Immature natural killer cell (primary cell): ENCODE measurements at regions not wholly inside any gene's neighbourhood (a gene's known extent, or its start where the extent isn't known, plus 50 kb on each side); places are given as distances from the start of the nearest gene placed in this dataset.
"Not testable (repeated sequence)": the region's sequence is repeated elsewhere in the genome, so short reads cannot be mapped to it uniquely, and the experiment has no call there.

Source experiments
- DNase-seq, 3 donors: peaks; one replicate each; pipeline ENCODE4 v3.0.0; 2022; ENCODE audit warnings: mixed read lengths in 1 of 3
- H3K27ac Mint-ChIP-seq, 6 donors: one replicate each; pipeline ENCODE4 v1.8.0; 2020; ENCODE audit warnings: mixed read lengths in 6 of 6, mild to moderate bottlenecking in 5 of 6, inconsistent platforms in 4 of 6, moderate library complexity in 3 of 6
- H3K27me3 Mint-ChIP-seq, 3 donors: one replicate each; pipeline ENCODE4 v1.8.0; 2020 to 2021; ENCODE audit warnings: low read depth in 3 of 3, mild to moderate bottlenecking in 3 of 3, mixed read lengths in 3 of 3, moderate library complexity in 3 of 3, inconsistent platforms in 1 of 3
- H3K36me3 Mint-ChIP-seq, 3 donors: one replicate each; pipeline ENCODE4 v1.8.0; 2020; ENCODE audit warnings: mixed read lengths in 3 of 3, inconsistent platforms in 2 of 3, mild to moderate bottlenecking in 2 of 3
- H3K4me1 Mint-ChIP-seq, 2 donors: one replicate each; pipeline ENCODE4 v1.8.0; 2020; ENCODE audit warnings: inconsistent platforms in 2 of 2, mild to moderate bottlenecking in 2 of 2, mixed read lengths in 2 of 2, moderate library complexity in 1 of 2
- H3K4me3 Mint-ChIP-seq, 5 donors: one replicate each; pipeline ENCODE4 v1.8.0; 2020; ENCODE audit warnings: mild to moderate bottlenecking in 5 of 5, mixed read lengths in 5 of 5, inconsistent platforms in 3 of 5, moderate library complexity in 3 of 5
- H3K9me3 Mint-ChIP-seq, 6 donors: one replicate each; pipeline ENCODE4 v1.8.0; 2020; ENCODE audit warnings: mild to moderate bottlenecking in 6 of 6, mixed read lengths in 6 of 6, inconsistent platforms in 4 of 6, moderate library complexity in 3 of 6

DNA sequence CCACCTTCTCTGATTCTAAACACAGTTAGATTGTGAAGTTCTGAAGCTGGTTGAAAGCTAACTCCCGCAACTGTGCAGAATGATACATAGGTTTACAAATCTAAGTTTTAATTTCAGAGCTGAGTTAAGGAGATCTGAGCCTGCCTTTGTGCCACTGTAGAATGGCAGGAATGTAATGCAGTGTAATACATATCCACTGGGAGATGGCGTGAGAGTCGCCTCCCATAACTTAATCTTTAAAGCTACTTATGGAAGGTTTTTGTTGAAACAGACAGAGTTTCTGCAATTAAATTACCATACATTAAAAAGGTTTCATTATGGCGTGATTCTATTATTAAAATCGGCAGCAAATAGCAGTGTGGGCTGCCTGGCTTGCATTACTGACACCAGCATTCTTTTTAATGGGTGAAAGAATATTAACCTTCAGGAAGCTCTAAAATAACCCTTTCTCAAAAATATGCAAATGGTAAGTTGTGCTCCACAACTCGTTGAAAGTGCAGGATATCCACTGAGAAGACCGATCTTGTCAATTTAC is 257.4 kb downstream of the OLFM4 start:
- no peak for DNase-seq
- no peaks in the 10 kb centered on the region for H3K36me3 Mint-ChIP-seq
- no peak overlapping the region for H3K4me3 Mint-ChIP-seq
- H3K9me3 Mint-ChIP-seq, result peaks cover 0 to 6% (median 3%) of the 10 kb centered on the region in 6 donors
- no peak overlapping the region for H3K27ac Mint-ChIP-seq
- H3K4me1 Mint-ChIP-seq, result no peaks in the 10 kb centered on the region
- H3K27me3 Mint-ChIP-seq, result no peaks in the 10 kb centered on the region

DNA sequence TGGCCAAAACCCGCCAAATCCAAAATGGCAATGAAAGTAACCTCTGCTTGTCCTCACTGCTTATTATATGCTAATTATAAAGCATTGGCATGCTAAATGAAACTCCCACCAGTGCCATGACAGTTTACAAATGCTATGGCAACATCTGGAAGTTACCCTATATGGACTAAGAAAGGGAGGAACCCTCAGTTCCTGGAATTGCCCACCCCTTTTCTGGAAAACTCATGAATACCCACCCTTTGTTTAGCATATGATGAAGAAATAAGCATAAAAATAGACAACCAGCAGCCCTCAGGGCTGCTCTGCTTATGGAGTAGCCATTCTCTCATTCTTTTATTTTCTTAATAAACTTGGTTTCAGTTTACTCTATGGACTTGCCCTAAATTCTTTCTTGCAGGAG is 269.8 kb downstream of the OLFM4 start:
- Mint-ChIP-seq H3K4me3 (no peak overlapping the region), H3K27me3 (no peaks in the 10 kb centered on the region), H3K4me1 (no peaks in the 10 kb centered on the region), H3K9me3 (peaks cover 0 to 9% (median under 1%) of the 10 kb centered on the region in 6 donors), H3K27ac (no peak overlapping the region), H3K36me3 (no peaks in the 10 kb centered on the region)
- no peak for DNase-seq

DNA sequence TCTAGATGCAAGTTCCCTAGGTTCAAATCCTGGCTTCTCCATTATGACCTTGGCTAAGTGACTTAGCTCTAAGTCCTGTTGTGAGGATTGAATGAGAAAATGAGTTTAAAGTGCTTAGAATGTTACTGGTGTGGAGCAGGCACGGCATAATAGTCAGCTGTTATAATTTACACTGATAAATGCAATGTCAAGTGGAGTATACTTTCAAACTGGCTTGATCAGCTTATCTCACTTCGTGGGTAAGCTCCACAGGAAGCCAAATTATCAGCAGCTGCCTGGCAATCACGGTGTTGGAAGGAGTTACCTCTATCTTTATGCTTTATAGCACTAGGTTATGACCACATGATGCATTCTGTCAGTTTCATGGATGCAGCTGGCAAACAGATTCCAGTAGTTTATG is 272.8 kb downstream of the OLFM4 start:
- Mint-ChIP-seq H3K4me3 (no peak overlapping the region), H3K27ac (no peak overlapping the region), H3K9me3 (peaks cover 0 to 11% (median 2%) of the 10 kb centered on the region in 6 donors), H3K36me3 (no peaks in the 10 kb centered on the region), H3K27me3 (no peaks in the 10 kb centered on the region), H3K4me1 (no peaks in the 10 kb centered on the region)
- DNase-seq, result no peak

DNA sequence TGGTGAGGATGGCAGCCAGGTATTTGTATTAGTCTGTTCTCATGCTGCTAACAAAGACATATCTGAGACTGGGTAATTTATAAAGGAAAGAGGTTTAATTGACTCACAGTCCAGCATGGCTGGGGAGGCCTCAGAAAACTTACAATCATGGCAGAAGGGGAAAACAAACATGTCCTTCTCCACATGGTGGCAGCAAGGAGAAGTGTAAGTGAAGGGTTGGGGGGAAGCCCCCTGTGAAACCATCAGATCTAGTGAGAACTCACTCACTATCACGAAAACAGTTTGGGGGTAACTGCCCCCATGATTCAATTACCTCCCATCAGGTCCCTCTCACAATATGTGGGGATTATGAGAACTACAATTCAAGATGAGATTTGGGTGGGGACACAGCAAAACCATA is 276.8 kb downstream of the OLFM4 start:
- H3K4me3 Mint-ChIP-seq, H3K4me1 Mint-ChIP-seq: not testable (repeated sequence)

DNA sequence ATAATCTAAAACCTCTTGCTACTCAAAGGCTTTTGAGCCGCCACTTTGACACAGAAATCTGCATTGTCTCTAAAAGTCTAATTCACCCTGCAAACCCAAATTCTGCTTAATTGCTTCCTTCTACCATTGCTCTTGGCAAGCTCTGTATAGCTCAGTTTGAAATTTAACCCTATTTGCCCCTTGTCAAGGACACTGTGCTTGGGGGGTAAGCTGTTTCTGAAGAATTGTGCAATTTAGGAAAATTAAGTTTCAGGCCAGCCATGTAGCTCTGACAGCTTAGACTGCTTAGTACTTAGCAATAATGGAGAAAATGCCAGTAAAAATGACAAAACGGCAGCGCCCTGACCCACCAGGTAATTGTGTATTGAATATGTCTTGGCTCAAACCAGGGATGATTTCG is 282.2 kb downstream of the OLFM4 start:
- Mint-ChIP-seq H3K27me3 (peaks cover 0 to 2% (median 0%) of the 10 kb centered on the region in 3 donors), H3K27ac (no peak overlapping the region), H3K4me3 (no peak overlapping the region), H3K36me3 (no peaks in the 10 kb centered on the region), H3K4me1 (no peaks in the 10 kb centered on the region), H3K9me3 (peaks cover 0 to 18% (median 6%) of the 10 kb centered on the region in 6 donors)
- no peak for DNase-seq

More for the DNA sequence above, 276.8 kb downstream of the OLFM4 start:
- peaks cover 0 to 26% (median 6%) of the 10 kb centered on the region in 6 donors for H3K9me3 Mint-ChIP-seq
- not testable (repeated sequence) for H3K27ac Mint-ChIP-seq, H3K36me3 Mint-ChIP-seq, H3K27me3 Mint-ChIP-seq, DNase-seq

DNA sequence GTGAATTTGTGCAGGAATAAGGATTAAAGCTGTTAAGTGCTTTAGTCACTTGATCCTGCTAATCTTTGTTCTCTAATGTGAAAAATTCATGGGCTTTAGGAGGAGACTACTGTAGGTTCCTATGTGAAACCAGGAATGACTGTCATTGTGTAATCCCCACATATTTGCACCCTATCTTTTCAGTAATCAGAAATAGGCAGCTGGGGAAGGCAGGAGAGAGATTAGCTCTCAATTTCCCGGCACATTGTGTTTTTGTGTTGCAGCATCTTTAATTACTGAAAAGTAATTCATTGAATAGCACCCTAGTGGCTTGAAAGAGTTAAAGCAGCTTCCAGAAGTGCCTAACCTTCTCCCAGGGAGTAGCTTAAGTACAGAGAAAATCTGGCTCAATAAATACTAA is 282.9 kb downstream of the OLFM4 start:
- Mint-ChIP-seq H3K27ac (no peak overlapping the region), H3K4me3 (no peak overlapping the region), H3K36me3 (no peaks in the 10 kb centered on the region), H3K9me3 (peaks cover 0 to 17% (median 5%) of the 10 kb centered on the region in 6 donors), H3K27me3 (peaks cover 0 to 2% (median 0%) of the 10 kb centered on the region in 3 donors), H3K4me1 (no peaks in the 10 kb centered on the region)
- no peak for DNase-seq

DNA sequence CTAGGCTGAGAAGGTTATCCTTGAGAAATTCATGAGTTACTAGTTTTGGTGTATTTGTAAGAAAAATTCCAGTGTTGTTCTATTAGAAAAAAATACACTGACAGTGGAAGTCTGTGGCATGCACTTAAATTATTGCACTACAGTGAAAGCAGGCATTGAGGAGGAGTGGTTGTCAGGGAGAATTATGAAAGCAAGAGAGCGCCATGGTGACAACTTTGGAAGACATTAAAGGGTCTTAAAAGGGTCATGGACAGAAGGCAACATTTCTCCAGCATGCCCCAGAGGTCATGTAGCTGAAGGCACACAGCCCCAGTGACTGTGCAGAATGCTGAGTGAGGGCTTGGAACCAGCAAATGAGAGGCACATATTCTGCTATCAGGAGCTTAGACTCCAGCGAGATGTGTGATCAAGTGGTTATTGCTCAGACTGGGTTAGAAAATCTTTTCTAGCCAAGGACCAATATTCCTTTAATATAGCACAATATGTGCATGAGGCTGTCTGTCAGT is 292.7 kb downstream of the OLFM4 start:
- Mint-ChIP-seq H3K36me3 (no peaks in the 10 kb centered on the region), H3K27me3 (peaks cover 0 to 3% (median 2%) of the 10 kb centered on the region in 3 donors), H3K4me3 (no peak overlapping the region), H3K9me3 (peaks cover 0 to 14% (median 3%) of the 10 kb centered on the region in 6 donors), H3K27ac (no peak overlapping the region), H3K4me1 (no peaks in the 10 kb centered on the region)
- DNase-seq, result no peak

DNA sequence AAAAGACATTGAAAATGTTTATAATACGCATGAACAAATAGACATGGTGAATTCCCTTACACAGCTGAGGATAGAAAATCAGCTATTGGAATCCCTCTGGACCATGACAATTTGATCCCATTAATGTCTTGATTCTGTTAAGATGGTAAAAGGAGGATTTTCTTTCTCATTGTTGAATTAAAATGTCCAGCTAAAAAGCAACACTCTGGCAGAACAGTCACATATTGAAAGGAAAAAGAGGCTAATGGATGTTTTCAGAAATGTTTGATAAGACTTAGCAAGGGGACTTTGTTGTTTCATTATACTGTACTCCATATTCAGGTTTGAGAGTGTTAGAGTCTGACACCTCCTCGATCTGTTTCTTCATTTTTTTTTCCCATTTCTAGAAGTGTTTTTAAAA is 296.0 kb downstream of the OLFM4 start:
- H3K36me3 Mint-ChIP-seq, result no peaks in the 10 kb centered on the region

DNA sequence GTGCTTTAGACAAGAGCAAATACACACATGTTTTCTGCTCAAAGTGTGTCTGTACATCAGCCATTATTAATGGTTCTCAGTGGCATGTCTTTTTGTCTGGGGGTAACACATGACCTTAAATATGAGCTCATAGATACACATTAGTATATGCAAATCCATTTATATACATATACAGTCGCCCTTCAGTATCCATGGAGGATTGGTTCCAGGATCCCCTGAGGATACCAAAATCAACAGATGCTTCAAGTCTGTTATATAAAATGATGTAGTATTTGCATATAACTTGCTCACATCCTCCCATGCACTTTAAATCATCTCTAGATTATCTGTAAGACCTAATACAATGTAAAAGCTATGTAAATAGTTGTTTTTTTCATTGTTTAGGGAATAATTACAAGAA is 298.1 kb downstream of the OLFM4 start:
- H3K4me3 Mint-ChIP-seq, result no peak overlapping the region
- no peak for DNase-seq
- H3K27me3 Mint-ChIP-seq, result peaks cover 0 to 4% (median 0%) of the 10 kb centered on the region in 3 donors
- H3K36me3 Mint-ChIP-seq, result no peaks in the 10 kb centered on the region
- H3K27ac Mint-ChIP-seq, result no peak overlapping the region
- no peaks in the 10 kb centered on the region for H3K4me1 Mint-ChIP-seq
- H3K9me3 Mint-ChIP-seq, result peaks cover 0 to 8% (median 1%) of the 10 kb centered on the region in 6 donors

More for the DNA sequence above, 296.0 kb downstream of the OLFM4 start:
- H3K4me3 Mint-ChIP-seq, result no peak overlapping the region
- no peaks in the 10 kb centered on the region for H3K4me1 Mint-ChIP-seq
- H3K27ac Mint-ChIP-seq, result no peak overlapping the region
- DNase-seq, result no peak
- H3K27me3 Mint-ChIP-seq, result peaks cover 0 to 4% (median 0%) of the 10 kb centered on the region in 3 donors
- peaks cover 0 to 6% (median 4%) of the 10 kb centered on the region in 6 donors for H3K9me3 Mint-ChIP-seq

DNA sequence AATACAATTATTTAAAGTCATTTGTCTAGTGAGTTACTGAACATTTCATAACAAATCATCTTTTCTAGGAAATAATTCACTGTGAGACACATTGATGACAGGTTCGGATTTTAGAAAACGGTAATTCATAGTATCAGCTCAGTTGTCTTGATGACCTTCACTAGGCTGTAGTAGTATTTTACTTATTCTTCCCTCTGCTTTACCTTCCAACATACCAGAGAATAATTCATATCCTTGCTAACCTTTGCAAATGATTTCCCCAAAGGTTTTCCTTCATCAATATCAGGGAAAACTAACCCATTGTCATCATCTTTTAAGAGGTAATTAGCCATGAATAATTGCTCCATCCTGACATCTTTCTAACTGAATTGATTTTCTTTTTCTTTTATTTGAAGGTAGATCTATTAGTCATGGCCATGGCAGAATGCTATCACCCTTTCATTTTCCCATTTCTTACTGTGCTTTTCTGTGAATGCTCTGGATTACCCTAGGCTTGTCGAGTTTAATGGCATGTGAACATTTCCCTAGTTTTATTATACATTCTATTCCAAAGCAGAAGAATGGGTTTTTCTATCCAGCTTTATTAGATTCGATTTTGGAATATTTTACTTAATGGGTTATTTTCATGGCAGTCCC is 299.2 kb downstream of the OLFM4 start:
- peaks cover 0 to 1% (median 0%) of the 10 kb centered on the region in 3 donors for H3K27me3 Mint-ChIP-seq
- no peak overlapping the region for H3K4me3 Mint-ChIP-seq
- no peaks in the 10 kb centered on the region for H3K36me3 Mint-ChIP-seq
- DNase-seq, result no peak
- peaks cover 0 to 11% (median 1%) of the 10 kb centered on the region in 6 donors for H3K9me3 Mint-ChIP-seq
- H3K4me1 Mint-ChIP-seq, result no peaks in the 10 kb centered on the region
- H3K27ac Mint-ChIP-seq, result no peak overlapping the region

DNA sequence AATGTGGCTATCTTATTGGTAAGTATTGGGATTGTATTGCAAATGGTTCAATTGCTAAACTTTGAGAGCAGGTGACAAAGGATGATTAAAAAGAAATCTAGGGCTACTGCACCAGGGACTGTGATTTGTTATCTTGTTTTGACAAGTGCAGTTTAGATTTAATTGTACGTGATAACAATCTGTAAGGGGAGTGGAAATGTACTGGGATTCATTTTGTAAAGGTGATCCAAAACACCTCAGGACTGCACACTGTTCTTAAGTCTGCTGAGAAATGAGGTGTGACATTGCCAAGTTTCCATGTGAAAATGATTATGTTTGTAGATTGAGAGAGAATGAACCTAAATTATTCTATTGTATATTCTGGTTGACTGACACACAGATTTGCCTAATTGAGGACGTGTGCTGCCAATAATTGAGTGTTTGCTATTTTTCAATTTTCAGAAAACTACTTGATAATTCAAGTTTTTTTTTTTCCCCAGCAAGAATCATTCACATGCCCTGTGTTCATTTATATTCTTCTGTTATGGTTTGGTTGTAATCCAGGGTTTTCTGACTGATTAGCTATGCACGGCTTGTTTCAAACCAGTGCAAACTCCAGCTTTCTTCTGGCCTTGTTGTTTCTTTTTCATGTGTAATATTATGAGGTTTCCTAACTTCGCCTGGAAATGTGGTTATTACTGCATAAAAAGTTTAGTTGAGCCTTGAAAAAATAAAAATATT is 308.0 kb downstream of the OLFM4 start:
- no peak for DNase-seq
- Mint-ChIP-seq H3K9me3 (peaks cover 0 to 12% (median 4%) of the 10 kb centered on the region in 6 donors), H3K36me3 (no peaks in the 10 kb centered on the region), H3K4me3 (no peak overlapping the region), H3K27ac (no peak overlapping the region), H3K27me3 (peaks cover 0 to 3% (median 1%) of the 10 kb centered on the region in 3 donors), H3K4me1 (no peaks in the 10 kb centered on the region)

DNA sequence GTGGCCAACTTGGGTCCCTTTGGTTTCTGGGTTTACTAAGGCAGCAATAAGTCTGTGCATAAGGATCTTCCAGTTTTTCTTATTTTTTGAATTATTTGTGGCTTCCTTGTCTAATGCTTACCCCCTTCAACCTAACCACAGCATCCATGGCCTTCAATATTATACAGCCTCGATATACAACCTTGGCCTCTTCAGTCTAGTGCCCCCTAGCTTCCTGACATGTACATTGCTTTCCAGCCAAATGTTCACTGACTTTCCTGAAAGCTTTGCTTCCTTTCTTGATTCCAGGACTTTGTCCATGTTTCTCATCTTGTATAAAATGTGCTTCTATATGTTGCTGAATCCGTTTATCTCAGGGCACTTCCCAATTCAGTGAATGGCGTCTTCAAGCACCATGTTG is 310.1 kb downstream of the OLFM4 start:
- H3K27me3 Mint-ChIP-seq, result peaks cover 0 to 4% (median 3%) of the 10 kb centered on the region in 3 donors
- no peak for DNase-seq
- no peak overlapping the region for H3K27ac Mint-ChIP-seq
- no peaks in the 10 kb centered on the region for H3K4me1 Mint-ChIP-seq
- H3K36me3 Mint-ChIP-seq, result no peaks in the 10 kb centered on the region
- no peak overlapping the region for H3K4me3 Mint-ChIP-seq
- peaks cover 3 to 12% (median 4%) of the 10 kb centered on the region in 6 donors for H3K9me3 Mint-ChIP-seq

DNA sequence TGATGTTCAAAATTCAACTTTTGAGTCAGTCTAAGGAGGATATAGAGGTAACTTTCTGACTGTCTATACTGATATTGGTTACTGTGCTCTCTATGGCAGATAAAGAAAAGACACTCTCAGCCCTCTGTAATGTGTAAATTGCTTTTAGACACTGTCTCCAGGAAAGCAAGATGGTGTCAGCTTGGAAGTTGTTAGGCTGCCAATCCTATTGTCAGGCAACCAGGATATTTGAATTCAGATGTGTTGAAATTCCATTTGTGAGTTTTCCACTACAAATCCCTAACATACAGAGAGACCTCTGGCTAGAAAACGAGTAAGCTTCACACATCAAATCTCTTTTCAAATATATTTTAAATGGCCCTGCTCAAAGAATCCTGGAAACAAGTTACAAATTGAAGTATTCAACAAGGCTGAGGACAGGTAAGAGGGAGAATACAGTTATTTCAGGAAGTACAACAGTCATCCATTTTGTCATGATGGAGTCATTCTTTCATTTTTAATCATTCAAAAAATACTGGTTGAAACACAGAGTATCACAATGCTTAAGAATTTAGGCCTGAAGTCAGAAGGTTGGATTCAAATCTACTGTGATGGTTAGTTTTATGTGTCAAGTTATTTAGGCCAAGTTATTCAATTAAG is 312.0 kb downstream of the OLFM4 start:
- peaks cover 3 to 12% (median 4%) of the 10 kb centered on the region in 6 donors for H3K9me3 Mint-ChIP-seq
- H3K27ac Mint-ChIP-seq, result no peak overlapping the region
- no peak overlapping the region for H3K4me3 Mint-ChIP-seq
- no peaks in the 10 kb centered on the region for H3K36me3 Mint-ChIP-seq
- peaks cover 0 to 3% (median 2%) of the 10 kb centered on the region in 3 donors for H3K27me3 Mint-ChIP-seq
- DNase-seq, result no peak
- H3K4me1 Mint-ChIP-seq, result no peaks in the 10 kb centered on the region

DNA sequence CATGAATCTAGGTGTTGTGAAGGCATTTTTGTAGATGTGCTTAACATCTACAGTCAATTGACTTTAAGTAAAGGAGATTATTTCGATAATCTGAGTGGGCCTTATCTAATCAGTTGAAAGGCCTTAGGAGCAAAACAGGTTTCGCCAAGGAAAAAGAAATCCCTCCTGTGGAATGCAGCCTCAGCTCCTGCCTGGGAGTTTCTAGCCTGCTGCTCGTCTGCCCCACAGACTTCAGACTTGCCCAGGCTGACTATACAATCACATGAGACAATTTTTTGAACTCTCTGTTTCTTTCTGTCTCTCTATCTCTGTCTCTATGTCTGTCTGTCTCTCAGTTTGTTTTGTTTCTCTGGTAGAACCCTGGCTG is 312.5 kb downstream of the OLFM4 start:
- Mint-ChIP-seq H3K36me3 (no peaks in the 10 kb centered on the region), H3K4me3 (no peak overlapping the region), H3K4me1 (no peaks in the 10 kb centered on the region), H3K9me3 (peaks cover 3 to 12% (median 4%) of the 10 kb centered on the region in 6 donors), H3K27ac (no peak overlapping the region), H3K27me3 (peaks cover 0 to 3% (median 2%) of the 10 kb centered on the region in 3 donors)
- DNase-seq, result no peak
